WI38 (cell line): ENCODE measurements at regions not wholly inside any gene's neighbourhood (a gene's known extent, or its start where the extent isn't known, plus 50 kb on each side); places are given as distances from the start of the nearest gene placed in this dataset.
"Not testable (repeated sequence)": the region's sequence is repeated elsewhere in the genome, so short reads cannot be mapped to it uniquely, and the experiment has no call there.

Source experiments
- H3K4me3 ChIP-seq: 2 replicates; pipeline ENCODE4 v1.5.1; 2011; ENCODE audit warnings: low read depth, mild to moderate bottlenecking, control low read depth, low read length
- CTCF ChIP-seq: IDR thresholded peaks from 2 replicates; pipeline ENCODE4 v1.5.1; 2012; ENCODE audit warnings: low read depth, mild to moderate bottlenecking, control low read depth, low read length

DNA sequence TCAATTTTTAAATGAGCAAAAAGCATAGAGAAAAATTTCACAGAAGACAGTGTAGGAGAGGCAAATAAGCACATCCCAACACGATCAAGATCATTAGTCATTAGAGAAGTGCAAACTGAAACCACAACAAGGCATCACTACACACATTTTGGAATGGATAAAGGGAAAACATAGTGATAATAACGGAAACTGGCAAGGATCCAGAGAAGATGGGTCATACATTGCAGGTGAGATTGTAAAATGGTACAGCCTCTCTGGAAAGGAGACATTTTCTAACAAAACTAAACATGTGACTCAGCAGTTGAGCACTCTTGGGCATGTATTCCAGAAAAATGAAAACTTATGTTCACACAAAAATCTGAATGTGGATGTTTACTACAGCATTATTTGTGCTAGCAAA is 98.3 kb upstream of the TMEM17 start:
- no peak overlapping the region for H3K4me3 ChIP-seq
- no peak for TF ChIP-seq CTCF

DNA sequence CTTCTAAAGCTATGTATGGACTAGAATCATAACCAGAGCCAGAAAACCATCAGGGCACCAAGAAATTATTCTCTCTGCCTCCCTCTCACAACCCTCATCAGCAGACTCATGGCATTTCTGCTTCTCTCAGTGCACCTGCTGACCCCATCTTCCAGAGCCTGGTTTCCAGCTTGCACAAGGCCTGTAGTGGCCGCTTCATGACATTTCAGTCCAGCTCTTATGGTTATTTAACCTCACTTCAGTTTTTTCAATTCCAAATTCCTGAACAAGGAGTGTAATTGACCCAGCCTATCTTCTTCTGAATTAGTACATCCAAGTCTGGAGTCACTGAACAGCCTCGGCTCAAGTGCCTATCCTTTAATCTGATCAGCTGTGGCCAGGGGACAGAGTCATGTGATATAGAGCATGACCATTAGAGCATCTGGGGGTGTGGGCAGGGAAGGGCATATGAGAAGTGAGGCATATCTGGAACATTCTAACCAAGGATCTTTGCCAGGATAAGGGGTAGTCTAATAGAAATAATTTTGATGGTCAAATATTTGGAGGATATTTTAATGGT is 97.2 kb upstream of the TMEM17 start:
- no peak for TF ChIP-seq CTCF
- H3K4me3 ChIP-seq: no peak overlapping the region

GRCh38 chr2:62599674-62600410 is 93.8 kb upstream of the TMEM17 start:
- not testable (repeated sequence) for H3K4me3 ChIP-seq

DNA sequence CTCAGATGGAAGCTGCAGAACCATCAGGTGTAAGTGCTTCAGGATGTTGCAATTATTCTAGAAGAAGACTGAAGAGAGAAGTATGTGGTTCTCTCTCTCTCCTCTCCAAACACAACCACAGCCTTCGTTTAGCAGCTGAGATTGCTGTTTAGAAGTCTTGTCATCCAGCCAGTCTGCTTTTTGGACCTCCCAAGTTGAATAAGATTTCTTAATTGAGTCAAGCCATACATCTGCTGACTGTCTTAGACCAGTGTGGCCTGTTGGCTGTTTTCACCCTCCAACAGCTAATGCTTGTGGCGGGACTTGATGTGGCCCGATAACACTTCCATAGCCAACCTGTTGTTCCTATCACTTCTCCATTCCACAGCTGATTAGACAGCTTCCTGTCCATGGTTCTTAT is 91.3 kb upstream of the TMEM17 start:
- no peak overlapping the region for H3K4me3 ChIP-seq
- no peak for TF ChIP-seq CTCF

DNA sequence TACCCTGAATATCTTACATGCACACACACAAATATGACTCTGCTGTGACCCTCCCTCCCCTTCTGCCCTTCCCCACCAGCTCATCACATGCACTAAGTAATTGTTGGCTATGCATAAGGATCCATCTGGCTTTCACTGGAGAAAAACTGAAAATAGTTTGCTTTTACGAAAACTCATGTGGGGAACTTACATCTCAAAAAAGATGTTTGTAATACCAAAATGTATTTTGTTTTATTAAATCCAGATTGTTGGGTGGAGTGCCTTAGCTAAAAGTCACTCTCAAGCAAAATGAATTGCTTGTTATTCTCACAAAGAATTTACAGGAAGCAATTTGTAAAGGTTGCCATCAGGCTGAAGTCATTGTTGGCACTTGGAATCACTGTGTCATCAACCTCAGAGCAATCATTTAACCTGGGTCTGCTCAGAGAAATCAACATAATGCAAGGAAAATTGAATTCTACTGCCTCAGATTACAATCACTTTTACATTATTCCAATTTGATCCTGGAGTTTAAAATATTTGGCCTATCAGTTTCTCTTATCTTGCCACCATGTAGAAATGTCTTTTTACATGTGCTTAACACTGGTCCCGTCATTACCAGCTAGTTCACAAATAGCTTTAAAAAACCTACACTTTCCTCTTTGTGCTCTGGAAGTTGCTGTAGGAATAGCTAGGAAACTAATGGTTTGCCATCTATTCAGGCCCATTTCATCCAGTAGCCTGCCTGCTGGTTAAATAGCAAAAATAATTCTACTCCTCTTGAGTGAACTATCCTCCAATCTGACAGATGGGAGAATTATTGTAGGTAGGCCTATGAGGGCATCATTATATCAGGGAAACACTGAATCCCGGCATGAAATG is 90.3 kb upstream of the TMEM17 start:
- TF ChIP-seq CTCF: no peak
- H3K4me3 ChIP-seq: no peak overlapping the region

DNA sequence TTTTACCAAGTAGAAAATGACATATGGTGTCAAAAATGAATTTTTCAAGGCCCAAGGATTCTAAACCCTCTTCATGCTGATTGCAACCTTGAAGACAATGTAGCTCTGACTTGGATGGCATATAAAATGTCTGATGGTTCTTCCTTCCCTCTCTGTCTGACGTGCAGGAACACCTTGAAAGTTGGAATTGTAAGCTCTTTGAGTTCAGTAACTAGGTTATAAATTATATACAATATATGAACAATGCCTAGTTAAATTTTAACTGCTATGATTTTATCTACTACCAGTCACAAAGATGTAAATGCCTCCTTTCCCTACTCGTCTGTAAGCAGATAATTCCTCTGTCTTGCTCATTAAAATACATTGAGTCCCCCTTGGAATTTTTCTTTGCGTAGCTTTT is 89.5 kb upstream of the TMEM17 start:
- H3K4me3 ChIP-seq: no peak overlapping the region
- TF ChIP-seq CTCF: no peak

DNA sequence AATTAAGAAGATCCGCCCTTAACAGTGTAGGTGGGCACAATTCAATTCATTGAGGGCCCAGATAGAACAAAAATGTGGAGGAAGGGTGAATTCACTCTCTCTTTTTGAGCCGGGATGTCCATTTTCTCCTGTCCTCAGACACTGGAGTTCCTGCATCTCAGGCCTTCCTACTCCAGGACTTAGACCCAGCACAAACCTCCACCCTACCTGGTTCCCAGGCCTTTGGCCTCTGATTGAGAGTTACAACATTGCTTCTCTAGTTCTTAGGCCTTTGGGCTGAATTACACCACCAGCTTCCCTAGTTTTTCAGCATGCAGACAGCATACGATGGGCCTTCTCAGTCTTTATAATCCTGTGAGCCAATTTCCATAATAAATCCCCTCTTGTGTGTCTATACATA is 87.8 kb upstream of the TMEM17 start:
- H3K4me3 ChIP-seq: no peak overlapping the region
- no peak for TF ChIP-seq CTCF
